Natural killer cell (primary cell): ENCODE measurements at regions not wholly inside any gene's neighbourhood (a gene's known extent, or its start where the extent isn't known, plus 50 kb on each side); places are given as distances from the start of the nearest gene placed in this dataset.

ENCODE experiments used
- ATAC-seq, 3 donors: fragments of 150-1000 bp in 2 of 3; fragments of 200-7000 bp in 1 of 3; cut with Tn5 transposase; 1 replicate in 1 of 3; 2 replicates in 2 of 3; pipeline ENCODE4 v1.10.0; 2021; ENCODE audit warnings: mild to moderate bottlenecking in 2 of 3, moderate library complexity in 2 of 3
- DNase-seq, 2 donors: peaks; one replicate each; pipeline versions ENCODE4 v3.0.0 to v3.0.0-alpha.2; 2013 to 2021; ENCODE audit warnings: mixed read lengths in 1 of 2
- H3K27ac ChIP-seq: one replicate; pipeline ENCODE4 v1.5.1; 2013; ENCODE audit warnings: mild to moderate bottlenecking, low read length
- H3K27me3 ChIP-seq: one replicate; pipeline ENCODE4 v1.6.1; 2013; ENCODE audit warnings: low read length; ENCODE audit not compliant: control insufficient read depth, insufficient read depth
- H3K36me3 ChIP-seq: one replicate; pipeline ENCODE4 v1.6.1; 2013; ENCODE audit warnings: low read length; ENCODE audit not compliant: control insufficient read depth, insufficient read depth
- H3K4me1 ChIP-seq: one replicate; pipeline ENCODE4 v1.6.1; 2013; ENCODE audit warnings: low read length; ENCODE audit not compliant: control insufficient read depth, insufficient read depth
- H3K4me3 ChIP-seq: one replicate; pipeline ENCODE4 v1.5.1; 2013; ENCODE audit warnings: low read length
- H3K9me3 ChIP-seq: one replicate; pipeline ENCODE4 v1.6.1; 2013; ENCODE audit warnings: low read length; ENCODE audit not compliant: control insufficient read depth, insufficient read depth
- H3K27ac Mint-ChIP-seq, 2 donors: one replicate each; pipeline ENCODE4 v1.8.0; 2022; ENCODE audit warnings: mild to moderate bottlenecking in 2 of 2, mixed read lengths in 2 of 2, moderate library complexity in 1 of 2
- H3K27me3 Mint-ChIP-seq, 2 donors: one replicate each; pipeline ENCODE4 v1.8.0; 2022; ENCODE audit warnings: low read depth in 2 of 2, mixed read lengths in 2 of 2
- H3K36me3 Mint-ChIP-seq: one replicate; pipeline ENCODE4 v1.8.0; 2022; ENCODE audit warnings: mixed read lengths
- H3K4me1 Mint-ChIP-seq, 2 donors: one replicate each; pipeline ENCODE4 v1.8.0; 2022; ENCODE audit warnings: mixed read lengths in 2 of 2
- H3K4me3 Mint-ChIP-seq: one replicate; pipeline ENCODE4 v1.8.0; 2022; ENCODE audit warnings: mild to moderate bottlenecking, moderate library complexity, mixed read lengths
- H3K9me3 Mint-ChIP-seq, 2 donors: one replicate each; pipeline ENCODE4 v1.8.0; 2022; ENCODE audit warnings: mixed read lengths in 2 of 2
- CTCF ChIP-seq: fragments of 200-600 bp; IDR thresholded peaks from one replicate; pipeline ENCODE4 v1.8.0; 2022; ENCODE audit warnings: antibody characterized with exemption
- WGBS: methylation state at CpG from one replicate; pipeline ENCODE4 v1.1.7; 2013; ENCODE audit warnings: missing lambda C conversion rate; ENCODE audit not compliant: insufficient coverage; 5-methylcytosine and 5-hydroxymethylcytosine counted together
- intact Hi-C: fragments of 100-400 bp; cut with micrococcal nuclease; formaldehyde crosslinking; loops from one replicate; pipeline ENCODE4 v1.14.2; 2022

GRCh38 chr17:52276381-52277008 is 118.0 kb upstream of the CA10 start:
- no peaks in the 10 kb centered on the region for H3K27me3 ChIP-seq
- peaks cover 0 to 7% of the 10 kb centered on the region in 2 donors for H3K9me3 Mint-ChIP-seq
- intact Hi-C loops = no loop called here
- WGBS = 80% methylated on average over 1 of the region's 4 CpGs
- no peak overlapping the region for H3K4me3 ChIP-seq
- H3K4me3 Mint-ChIP-seq = no peak overlapping the region
- H3K4me1 Mint-ChIP-seq = no peaks in the 10 kb centered on the region
- H3K27ac Mint-ChIP-seq = no peak overlapping the region
- DNase-seq (no peak), ATAC-seq (no peak)
- H3K4me1 ChIP-seq = no peaks in the 10 kb centered on the region
- H3K36me3 ChIP-seq = no peaks in the 10 kb centered on the region
- H3K36me3 Mint-ChIP-seq = no peaks in the 10 kb centered on the region
- H3K27ac ChIP-seq = no peak overlapping the region
- H3K27me3 Mint-ChIP-seq = no peaks in the 10 kb centered on the region
- TF ChIP-seq CTCF = no peak
- H3K9me3 ChIP-seq = no peaks in the 10 kb centered on the region

GRCh38 chr17:52271781-52272180 is 113.3 kb upstream of the CA10 start:
- H3K9me3 Mint-ChIP-seq = peaks cover 9 to 15% of the 10 kb centered on the region in 2 donors
- no peaks in the 10 kb centered on the region for H3K4me1 ChIP-seq
- 90% methylated on average over 1 of the region's 1 CpG for WGBS
- no peaks in the 10 kb centered on the region for H3K27me3 Mint-ChIP-seq
- DNase-seq (no peak), ATAC-seq (no peak)
- H3K36me3 ChIP-seq = no peaks in the 10 kb centered on the region
- no peaks in the 10 kb centered on the region for H3K4me1 Mint-ChIP-seq
- no peak overlapping the region for H3K4me3 ChIP-seq
- H3K4me3 Mint-ChIP-seq = no peak overlapping the region
- H3K36me3 Mint-ChIP-seq = no peaks in the 10 kb centered on the region
- intact Hi-C loops = no loop called here
- no peak overlapping the region for H3K27ac ChIP-seq
- H3K27me3 ChIP-seq = no peaks in the 10 kb centered on the region
- TF ChIP-seq CTCF = no peak
- no peak overlapping the region for H3K27ac Mint-ChIP-seq
- no peaks in the 10 kb centered on the region for H3K9me3 ChIP-seq

- ATAC-seq = no peak
- no peak overlapping the region for H3K4me3 Mint-ChIP-seq
Observed at GRCh38 chr17:52255347-52255746, 96.8 kb upstream of the CA10 start.

More at GRCh38 chr17:52255347-52255746, 96.8 kb upstream of the CA10 start:
- 90% methylated on average over 9 of the region's 9 CpGs for WGBS
- H3K9me3 ChIP-seq = no peaks in the 10 kb centered on the region
- Mint-ChIP-seq H3K4me1 (no peaks in the 10 kb centered on the region), H3K36me3 (no peaks in the 10 kb centered on the region), H3K27ac (no peak overlapping the region), H3K9me3 (peaks cover 0 to 7% of the 10 kb centered on the region in 2 donors), H3K27me3 (no peaks in the 10 kb centered on the region)
- H3K27me3 ChIP-seq = no peaks in the 10 kb centered on the region
- no peak overlapping the region for H3K4me3 ChIP-seq
- no peaks in the 10 kb centered on the region for H3K4me1 ChIP-seq
- TF ChIP-seq CTCF = no peak
- H3K27ac ChIP-seq = no peak overlapping the region
- intact Hi-C loops = no loop called here
- no peaks in the 10 kb centered on the region for H3K36me3 ChIP-seq
- no peak for DNase-seq
